Caki2 (cell line): ENCODE measurements at regions not wholly inside any gene's neighbourhood (a gene's known extent, or its start where the extent isn't known, plus 50 kb on each side); places are given as distances from the start of the nearest gene placed in this dataset.
"Not testable (repeated sequence)": the region's sequence is repeated elsewhere in the genome, so short reads cannot be mapped to it uniquely, and the experiment has no call there.

Source experiments
- DNase-seq: peaks from one replicate; pipeline ENCODE4 v3.0.0-alpha.2; 2015; ENCODE audit warnings: low read depth
- in situ Hi-C: cut with HindIII; loops from 2 replicates; pipeline ENCODE4 v1.10.0; 2016; ENCODE audit warnings: low sequenced_read_pairs, low pct_unique_long_range_greater_than_20kb, mixed read lengths

DNA sequence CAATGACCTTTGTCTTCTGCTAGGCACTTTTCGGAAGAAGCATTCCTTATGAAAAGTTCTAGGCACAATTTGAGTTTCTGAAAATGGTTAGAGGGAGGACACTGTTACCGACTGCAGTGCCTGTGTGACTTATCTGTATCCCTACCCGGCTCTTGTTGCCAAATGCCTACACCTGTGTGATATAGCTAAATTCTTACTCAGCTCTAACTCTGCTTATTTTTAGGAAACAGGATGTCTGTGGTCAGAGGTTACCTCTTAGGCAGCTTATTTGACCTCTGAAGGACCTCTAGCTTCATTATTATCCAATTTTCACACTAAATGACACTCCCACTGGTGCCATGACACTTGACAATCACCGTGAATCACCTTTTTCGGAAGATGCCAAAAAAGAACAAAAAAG, 561.1 kb upstream of the SMIM31 start:
- in situ Hi-C loops: no loop called here
- no peak for DNase-seq

DNA sequence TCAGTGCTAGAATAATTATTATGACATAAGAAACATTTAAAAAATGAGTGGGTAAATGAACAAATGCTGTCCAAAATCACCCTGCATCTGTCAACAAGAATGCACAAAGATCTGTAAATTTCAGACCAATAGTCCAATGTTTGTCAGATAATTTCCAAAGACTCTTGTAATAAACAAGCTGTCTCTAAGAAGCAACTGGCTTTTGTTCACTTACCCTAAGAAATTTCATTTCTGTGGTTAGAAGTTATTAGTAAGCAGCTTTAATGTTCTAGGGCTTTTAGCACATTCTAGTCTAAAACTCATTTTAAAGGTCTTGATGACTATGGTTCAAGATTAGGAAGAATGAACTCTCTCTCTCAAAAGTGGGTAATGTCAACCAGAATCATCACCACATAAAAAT, 560.3 kb upstream of the SMIM31 start:
- DNase-seq: no peak
- in situ Hi-C loops: no loop called here

- in situ Hi-C loops: no loop called here
These were observed 556.4 kb upstream of the SMIM31 start for GRCh38 chr4:164197556-164197955.

GRCh38 chr4:164203476-164203875, 550.5 kb upstream of the SMIM31 start:
- no peak for DNase-seq
- in situ Hi-C loops: no loop called here

More at GRCh38 chr4:164197556-164197955, 556.4 kb upstream of the SMIM31 start:
- DNase-seq: no peak

DNA sequence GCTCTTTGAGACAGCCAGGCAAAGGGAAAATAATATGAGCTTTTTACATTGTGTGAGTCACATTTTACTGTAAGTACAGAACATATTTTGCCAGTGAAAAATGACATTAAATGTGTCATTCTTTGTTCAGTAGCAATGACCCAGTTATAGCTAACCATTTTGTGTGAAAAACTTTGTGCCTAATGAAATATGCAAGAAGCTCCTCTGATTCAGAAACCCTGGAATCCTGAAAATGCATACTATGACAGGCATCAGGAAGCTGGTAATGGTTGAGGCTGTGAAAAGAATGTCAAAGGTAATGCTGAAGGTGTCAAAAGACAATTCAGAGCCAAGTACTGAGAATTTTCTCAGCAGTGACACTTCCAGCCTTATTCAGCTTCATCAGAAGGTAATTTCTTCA, 549.5 kb upstream of the SMIM31 start:
- in situ Hi-C loops: no loop called here
- DNase-seq: peak; percentile 81

GRCh38 chr4:164207460-164207859, 546.5 kb upstream of the SMIM31 start:
- DNase-seq: no peak
- in situ Hi-C loops: no loop called here

DNA sequence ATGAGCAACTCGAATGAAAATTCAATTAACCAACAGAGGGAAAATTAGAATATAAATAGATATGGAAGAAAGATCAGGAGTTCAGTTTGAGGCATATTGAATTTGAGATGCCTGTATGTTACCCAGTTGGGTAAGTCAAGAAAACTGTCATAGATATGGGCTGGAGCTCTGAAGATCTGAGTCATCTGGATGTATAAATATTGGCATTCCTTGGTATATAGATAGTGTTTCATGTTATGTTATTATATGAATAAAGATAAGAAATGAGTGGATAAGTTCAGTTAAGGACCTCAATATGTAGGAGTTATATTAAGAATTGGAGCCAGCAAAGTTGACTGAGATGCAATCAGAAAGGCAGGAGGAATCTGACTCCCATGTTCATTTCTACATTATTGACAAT, 543.6 kb upstream of the SMIM31 start:
- in situ Hi-C loops: no loop called here

GRCh38 chr4:164212134-164212533, 541.8 kb upstream of the SMIM31 start:
- in situ Hi-C loops: no loop called here
- peak; percentile 31 for DNase-seq

More for the DNA sequence above, 543.6 kb upstream of the SMIM31 start:
- DNase-seq: no peak

DNA sequence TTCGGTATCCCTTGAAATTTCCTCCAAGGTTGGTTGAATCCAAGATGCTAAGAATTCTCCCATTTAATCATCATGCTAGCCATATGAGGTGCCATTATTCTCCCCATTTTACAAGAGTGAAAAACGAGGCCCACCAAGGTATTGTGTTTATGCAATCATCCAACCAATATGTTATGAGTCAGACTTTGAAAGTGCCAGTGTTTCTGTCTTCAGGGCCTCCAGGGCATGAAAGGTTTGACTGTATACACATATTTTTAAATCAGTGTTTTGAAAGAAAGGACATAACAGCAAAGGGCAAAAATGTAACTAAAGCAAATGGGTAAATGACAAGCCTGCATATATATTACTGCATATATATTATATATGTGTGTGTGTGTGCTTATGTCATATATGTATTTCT, 541.2 kb upstream of the SMIM31 start:
- no peak for DNase-seq
- in situ Hi-C loops: no loop called here

GRCh38 chr4:164215113-164215741, 538.7 kb upstream of the SMIM31 start:
- in situ Hi-C loops: no loop called here
- DNase-seq: peak; percentile 88

GRCh38 chr4:164221631-164222030, 532.3 kb upstream of the SMIM31 start:
- in situ Hi-C loops: no loop called here
- DNase-seq: no peak

DNA sequence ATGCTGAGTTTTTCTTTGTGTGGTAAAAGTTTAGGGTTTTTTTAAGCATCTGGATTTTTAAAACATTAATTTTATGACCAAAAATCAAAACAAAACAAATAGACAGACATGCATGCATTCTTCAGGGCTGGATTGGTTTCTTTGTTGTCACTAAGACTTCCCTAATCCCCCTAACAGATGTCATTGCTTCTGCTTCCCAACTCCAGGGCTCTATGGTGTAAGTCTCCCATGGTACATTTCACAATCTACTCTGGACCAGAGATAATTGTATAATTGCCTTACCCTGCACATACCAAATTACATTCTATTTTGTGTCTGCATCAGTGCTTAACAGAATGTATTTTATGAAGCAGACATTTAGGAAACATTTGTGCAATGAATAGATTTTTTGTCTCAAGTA, 529.1 kb upstream of the SMIM31 start:
- DNase-seq: no peak
- in situ Hi-C loops: no loop called here

DNA sequence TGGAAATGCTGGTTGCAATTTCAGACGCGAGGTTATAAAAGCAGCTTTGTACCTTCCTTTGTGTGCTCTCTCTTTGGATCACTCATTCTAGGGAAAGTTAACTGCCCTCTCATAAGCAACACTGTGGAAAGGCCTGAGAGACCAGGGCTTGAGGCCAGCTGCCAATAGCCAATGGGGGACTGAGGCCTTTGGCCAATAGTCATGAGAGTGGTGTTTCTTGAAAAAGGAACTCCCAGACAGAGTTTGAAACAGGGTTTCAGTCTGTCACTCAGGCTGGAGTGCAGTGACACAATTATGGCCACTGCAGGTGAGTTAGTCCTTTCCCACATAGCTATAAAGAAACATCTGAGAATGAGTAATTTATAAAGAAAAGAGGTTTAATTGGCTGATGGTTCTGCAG, 524.7 kb upstream of the SMIM31 start:
- DNase-seq: no peak
- in situ Hi-C loops: no loop called here

- in situ Hi-C loops: no loop called here
These were observed 514.5 kb upstream of the SMIM31 start for GRCh38 chr4:164239433-164239832.

GRCh38 chr4:164239976-164240375, 514.0 kb upstream of the SMIM31 start:
- DNase-seq: peak; percentile 22
- in situ Hi-C loops: no loop called here

More at GRCh38 chr4:164239433-164239832, 514.5 kb upstream of the SMIM31 start:
- no peak for DNase-seq

GRCh38 chr4:164251257-164251656, 502.7 kb upstream of the SMIM31 start:
- DNase-seq: no peak
- in situ Hi-C loops: no loop called here

DNA sequence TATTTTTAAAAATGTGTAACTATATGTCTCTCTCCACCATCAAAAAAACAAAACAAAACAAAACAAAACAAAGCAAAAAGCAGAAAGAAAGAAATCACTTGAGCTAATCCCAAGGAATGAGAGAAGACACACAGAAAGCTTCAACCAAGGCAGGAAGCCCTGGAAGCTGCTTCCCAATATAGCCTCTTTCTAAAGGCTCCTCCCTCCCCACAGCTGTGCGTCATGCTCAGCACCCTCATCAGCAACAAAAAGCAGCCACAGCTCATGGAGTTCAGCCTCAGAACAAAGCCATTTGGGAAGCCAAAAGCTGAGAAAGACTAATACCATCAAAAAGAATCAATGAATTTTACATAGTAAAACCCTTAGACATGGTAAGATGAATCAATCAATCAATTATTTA, 501.6 kb upstream of the SMIM31 start:
- in situ Hi-C loops: no loop called here
- no peak for DNase-seq

DNA sequence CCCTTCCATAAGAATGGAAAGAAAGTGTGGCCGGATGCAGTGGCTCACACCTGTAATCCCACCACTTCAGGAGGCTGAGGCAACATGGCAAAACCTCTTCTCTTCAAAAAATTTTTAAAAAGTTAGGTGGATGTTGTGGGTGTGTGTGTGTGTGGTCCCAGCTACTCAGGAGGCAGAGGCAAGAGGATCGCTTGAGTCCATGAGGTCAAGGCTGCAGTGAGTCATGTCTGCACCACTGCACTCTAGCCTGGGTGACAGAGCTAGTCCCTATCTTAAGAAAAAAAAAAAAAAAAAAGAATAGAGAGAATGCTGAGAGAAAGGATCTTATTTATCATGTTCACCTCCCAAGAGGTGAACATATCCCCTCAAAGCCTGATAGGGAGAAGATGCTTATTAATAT, 492.1 kb upstream of the SMIM31 start:
- DNase-seq: no peak
- in situ Hi-C loops: no loop called here

DNA sequence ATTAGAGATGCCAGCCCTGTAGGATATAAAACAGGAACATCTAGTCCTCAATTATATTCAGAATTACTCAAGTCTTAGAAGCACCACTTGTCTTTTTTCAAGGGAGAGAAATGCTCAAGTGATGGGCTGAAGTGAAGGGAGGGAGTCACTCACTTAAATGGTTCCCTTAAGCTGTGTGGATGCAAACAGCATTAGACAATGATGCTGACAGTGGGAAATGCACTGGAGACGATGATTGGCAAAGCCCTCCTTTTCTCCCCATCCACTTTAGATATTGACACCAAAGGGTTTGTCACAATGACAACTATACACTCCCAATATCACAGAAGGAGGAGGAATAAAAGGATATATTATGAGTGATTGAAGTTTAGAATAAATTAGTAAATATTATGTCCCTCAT, 491.4 kb upstream of the SMIM31 start:
- DNase-seq, in situ Hi-C loops: not testable (repeated sequence)

DNA sequence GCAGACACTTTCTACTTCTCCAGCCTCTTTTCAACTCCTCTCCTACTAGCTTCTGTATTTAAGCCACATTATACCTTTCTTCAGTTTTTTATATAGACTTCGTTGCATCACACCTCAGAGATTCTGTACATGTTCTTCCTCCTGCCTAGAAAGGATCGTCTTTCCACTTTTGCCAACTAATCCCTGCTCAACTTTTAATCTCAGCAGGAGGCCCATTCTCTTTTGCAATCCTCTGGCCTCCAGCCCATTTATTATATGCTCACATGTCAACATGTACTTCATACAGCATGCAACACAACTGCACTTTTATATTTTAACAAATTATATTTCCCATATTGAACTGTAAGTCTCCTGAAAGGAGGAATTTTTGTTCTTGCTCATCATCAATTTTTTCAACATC, 476.5 kb upstream of the SMIM31 start:
- in situ Hi-C loops: not testable (repeated sequence)

DNA sequence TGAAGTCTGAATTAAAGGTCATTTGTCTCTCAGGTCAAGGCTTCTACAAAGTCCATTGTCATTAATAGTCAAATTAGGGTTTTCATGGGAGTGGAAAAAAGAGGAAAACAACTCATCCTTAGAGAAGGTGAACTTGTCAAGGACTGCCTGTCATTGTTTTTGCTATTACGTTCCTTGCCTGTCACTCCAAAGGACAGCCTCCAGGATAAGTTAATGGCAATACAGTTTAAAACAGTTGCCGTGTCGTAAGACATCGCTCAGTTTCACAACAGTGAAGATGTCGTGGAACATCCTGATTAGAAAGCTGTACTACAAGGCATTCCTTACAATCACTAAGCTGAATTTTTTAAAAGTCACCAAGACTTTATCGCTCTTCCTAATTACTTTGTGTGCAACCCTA, 466.8 kb upstream of the SMIM31 start:
- in situ Hi-C loops: no loop called here
- no peak for DNase-seq

More for the DNA sequence above, 476.5 kb upstream of the SMIM31 start:
- not testable (repeated sequence) for DNase-seq
